ENCODE measurements at regions not wholly inside any gene's neighbourhood (a gene's known extent, or its start where the extent isn't known, plus 50 kb on each side); places are given as distances from the start of the nearest gene placed in this dataset.

GRCh38 chr22:22032906-22033802 is 50.6 kb upstream of the TOP3B start:
- peak overlapping the region; percentile 97 for H3K9ac ChIP-seq (ENCODE audit: low read length)
- no peaks in the 10 kb centered on the region for H4K20me1 ChIP-seq (ENCODE audit: insufficient read depth, low read length)
- no peaks in the 10 kb centered on the region for H3F3A ChIP-seq (ENCODE audit: insufficient read depth, low read length)
- H3K36me3 ChIP-seq (ENCODE audit: insufficient read depth, low read length): peaks cover 25% of the 10 kb centered on the region; the same call in 1 of the 2 replicates
- peaks cover 99% of the 10 kb centered on the region for H3K4me1 ChIP-seq (ENCODE audit: insufficient read depth, low read length, severe bottlenecking)
- H2AFZ ChIP-seq (ENCODE audit: low read length): no peak overlapping the region
- no peaks in the 10 kb centered on the region for H3K9me2 ChIP-seq (ENCODE audit: low read depth, low read length)
- no peaks in the 10 kb centered on the region for H3K9me3 ChIP-seq (ENCODE audit: low read length)
- peak overlapping the region; percentile 71 for H3K4me3 ChIP-seq (ENCODE audit: low read depth, low read length, poor library complexity, severe bottlenecking)
- TF ChIP-seq EZH2 (IDR thresholded peaks at IDR 0.05; ENCODE audit: borderline replicate concordance, low read length): no peak
- H3K27me3 ChIP-seq (ENCODE audit: insufficient read depth, low read length): no peaks in the 10 kb centered on the region
- H3K4me2 ChIP-seq (ENCODE audit: low read length): peak overlapping the region; percentile 96
- H3K27ac ChIP-seq (ENCODE audit: low read depth, low read length, poor library complexity, severe bottlenecking): peak overlapping the region; percentile 99
- H3K79me2 ChIP-seq (ENCODE audit: insufficient read depth, low read length): peaks cover 16% of the 10 kb centered on the region

GRCh38 chr22:22032099-22032905 is 49.7 kb upstream of the TOP3B start:
- H3K36me3 ChIP-seq (ENCODE audit: insufficient read depth, low read length): peaks cover 24% of the 10 kb centered on the region; the same call in 1 of the 2 replicates
- peak overlapping the region; percentile 96 for H3K4me2 ChIP-seq (ENCODE audit: low read length)
- H3K9me3 ChIP-seq (ENCODE audit: low read length): no peaks in the 10 kb centered on the region
- peaks cover 99% of the 10 kb centered on the region for H3K4me1 ChIP-seq (ENCODE audit: insufficient read depth, low read length, severe bottlenecking)
- H3K9me2 ChIP-seq (ENCODE audit: low read depth, low read length): no peaks in the 10 kb centered on the region
- H3K79me2 ChIP-seq (ENCODE audit: insufficient read depth, low read length): peaks cover 20% of the 10 kb centered on the region
- no peaks in the 10 kb centered on the region for H3F3A ChIP-seq (ENCODE audit: insufficient read depth, low read length)
- H3K9ac ChIP-seq (ENCODE audit: low read length): peak overlapping the region; percentile 97
- no peaks in the 10 kb centered on the region for H4K20me1 ChIP-seq (ENCODE audit: insufficient read depth, low read length)
- H3K27ac ChIP-seq (ENCODE audit: low read depth, low read length, poor library complexity, severe bottlenecking): peak overlapping the region; percentile 99
- no peak for TF ChIP-seq EZH2 (IDR thresholded peaks at IDR 0.05; ENCODE audit: borderline replicate concordance, low read length)
- no peak for TF ChIP-seq CTCF (IDR thresholded peaks at IDR 0.05; ENCODE audit: low read length)
- peak overlapping the region; percentile 71 for H3K4me3 ChIP-seq (ENCODE audit: low read depth, low read length, poor library complexity, severe bottlenecking)
- no peaks in the 10 kb centered on the region for H3K27me3 ChIP-seq (ENCODE audit: insufficient read depth, low read length)
- H2AFZ ChIP-seq (ENCODE audit: low read length): no peak overlapping the region

Data from OCI-LY1 (cell line).